HuH-7 (cell line): ENCODE measurements at regions not wholly inside any gene's neighbourhood (a gene's known extent, or its start where the extent isn't known, plus 50 kb on each side); places are given as distances from the start of the nearest gene placed in this dataset.
A peak's percentile ranks its signal among the peaks of the same experiment; 100 is the strongest.
"Not testable (repeated sequence)": the region's sequence is repeated elsewhere in the genome, so short reads cannot be mapped to it uniquely, and the experiment has no call there.

Source experiments
- DNase-seq: peaks from one replicate; pipeline ENCODE4 v3.0.0; 2011; ENCODE audit warnings: low spot score

DNA sequence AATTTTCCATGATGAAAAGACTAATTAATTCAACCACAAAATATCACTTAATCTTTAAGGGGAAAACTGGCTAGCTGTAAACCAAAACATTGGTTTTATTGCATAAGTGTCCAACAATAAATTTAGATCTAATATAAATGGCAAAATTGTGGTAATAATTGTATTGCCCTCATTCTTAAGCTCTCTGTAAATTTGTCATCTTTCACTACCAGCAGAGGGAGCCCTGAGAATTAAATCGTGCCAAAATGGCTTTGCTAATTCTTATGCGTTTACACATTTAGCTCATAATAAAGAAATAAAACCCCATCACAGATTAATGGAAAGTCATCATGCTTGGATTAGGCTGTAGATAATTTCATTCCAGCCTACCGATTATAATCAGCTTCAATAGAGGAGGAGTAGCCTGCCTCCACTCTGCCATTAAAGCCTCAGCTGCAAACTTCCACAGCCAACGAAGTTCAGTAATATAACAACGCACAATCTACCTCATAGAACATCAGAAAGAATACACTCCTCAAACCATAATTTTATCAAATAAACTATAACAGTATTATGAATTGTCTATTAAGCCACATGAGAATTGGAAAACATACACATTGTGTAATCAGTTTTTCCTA lies 70.0 kb upstream of the ATP5MC3 start:
- peak; percentile 38 for DNase-seq

- DNase-seq, result no peak
Observed at GRCh38 chr2:175247159-175247558, 65.6 kb upstream of the ATP5MC3 start.

GRCh38 chr2:175244697-175245096 lies 63.2 kb upstream of the ATP5MC3 start:
- DNase-seq, result no peak

DNA sequence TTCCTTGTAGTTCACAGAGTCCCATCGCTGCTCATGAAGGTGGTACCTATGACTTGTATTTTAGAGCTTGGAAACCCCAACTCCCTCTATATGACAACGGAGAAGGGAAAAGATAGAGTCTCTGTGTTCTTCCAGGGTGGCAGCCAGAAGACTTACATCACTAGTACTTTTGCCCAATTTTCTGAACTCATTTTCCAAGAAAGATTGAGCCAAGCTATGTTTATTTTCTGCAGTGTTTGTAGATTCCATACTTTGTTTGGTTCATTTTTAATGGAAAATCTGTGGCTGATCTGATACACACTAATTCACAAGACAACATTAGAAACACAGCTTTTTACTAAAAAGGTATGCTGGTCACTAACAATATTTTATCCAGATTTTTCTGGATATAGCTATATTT lies 60.2 kb upstream of the ATP5MC3 start:
- no peak for DNase-seq

DNA sequence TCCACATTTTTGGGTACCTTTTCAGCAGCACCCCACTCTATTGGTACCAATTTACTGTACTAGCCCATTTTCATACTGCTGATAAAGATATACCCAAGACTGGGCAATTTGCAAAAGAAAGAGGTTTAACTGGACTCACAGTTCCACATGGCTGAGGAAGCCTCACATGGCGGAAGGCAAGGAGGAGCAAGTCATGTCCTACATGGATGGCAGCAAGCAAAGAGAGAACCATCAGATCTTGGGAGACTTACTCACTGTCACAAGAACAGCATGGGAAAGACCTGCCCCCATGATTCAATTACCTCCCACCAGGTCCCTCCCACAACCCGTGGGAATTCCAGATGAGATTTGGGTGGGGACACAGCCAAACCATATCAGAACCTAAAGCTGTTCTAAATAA lies 58.5 kb upstream of the ATP5MC3 start:
- not testable (repeated sequence) for DNase-seq

DNA sequence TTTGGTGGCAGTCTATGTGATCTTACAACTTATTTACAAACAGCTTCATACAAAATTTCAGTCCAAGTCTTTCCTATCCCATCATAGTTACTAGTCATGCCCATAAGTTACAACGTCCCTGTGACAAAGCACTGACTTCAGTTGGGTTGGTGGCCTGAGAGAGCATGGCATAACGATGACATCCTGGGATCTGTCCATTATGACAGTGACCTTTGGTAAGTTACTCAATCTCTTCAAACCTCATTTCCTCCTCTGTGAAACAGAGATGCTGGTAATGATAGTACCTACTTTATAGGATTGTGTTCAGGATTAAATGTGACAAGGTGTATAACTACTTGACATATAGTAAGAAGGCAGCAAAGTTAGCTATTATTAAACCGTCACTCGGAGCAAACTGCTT lies 55.4 kb upstream of the ATP5MC3 start:
- DNase-seq, result no peak

DNA sequence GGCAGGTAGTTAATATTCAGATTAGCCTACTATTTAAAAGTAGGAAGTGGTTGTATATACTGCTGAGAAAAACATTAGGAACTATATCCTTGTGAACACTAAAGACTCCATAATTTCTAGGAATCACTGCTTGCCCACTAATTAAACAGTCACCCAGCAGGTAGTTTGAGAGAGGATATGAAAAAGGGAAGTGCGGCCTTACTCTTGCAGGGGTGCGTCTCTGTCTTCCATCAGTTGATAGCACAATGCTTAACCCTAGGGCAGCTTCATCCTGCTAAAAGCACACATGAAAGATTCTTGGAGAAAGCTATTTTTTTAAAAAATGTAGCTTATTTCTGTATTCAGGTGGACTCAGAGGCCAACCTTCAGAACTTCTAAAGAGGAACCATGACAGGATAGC lies 53.1 kb upstream of the ATP5MC3 start:
- no peak for DNase-seq

- DNase-seq, result no peak
Observed at GRCh38 chr2:175234153-175234552, 52.6 kb upstream of the ATP5MC3 start.

- no peak for DNase-seq
Observed at GRCh38 chr2:175233135-175233719, 51.7 kb upstream of the ATP5MC3 start.
